ENCODE measurements at regions not wholly inside any gene's neighbourhood (a gene's known extent, or its start where the extent isn't known, plus 50 kb on each side); places are given as distances from the start of the nearest gene placed in this dataset.

DNA sequence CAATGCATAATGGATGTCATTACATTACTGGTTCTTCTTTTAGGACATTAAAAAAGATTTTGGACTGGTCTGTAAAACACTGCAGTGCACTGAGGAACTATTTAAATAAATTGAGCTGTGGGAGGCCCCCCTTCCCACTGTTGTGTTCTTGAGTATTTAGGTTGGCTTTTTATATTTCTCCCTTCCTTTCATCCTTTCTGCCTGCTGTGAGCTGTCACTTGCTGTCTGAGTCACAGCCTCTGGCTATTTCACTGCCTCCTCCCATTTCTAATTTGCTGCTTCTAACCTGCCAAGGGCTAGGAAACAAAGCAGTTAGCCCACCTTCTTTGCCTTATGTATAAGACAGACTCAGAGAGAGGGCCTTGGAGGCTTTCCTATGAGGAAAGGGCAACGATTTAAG is 89.0 kb upstream of the FNDC3B start:
- no peak for TF ChIP-seq POLR2A (IDR thresholded peaks at IDR 0.05)
- TF ChIP-seq, protein P1, sequence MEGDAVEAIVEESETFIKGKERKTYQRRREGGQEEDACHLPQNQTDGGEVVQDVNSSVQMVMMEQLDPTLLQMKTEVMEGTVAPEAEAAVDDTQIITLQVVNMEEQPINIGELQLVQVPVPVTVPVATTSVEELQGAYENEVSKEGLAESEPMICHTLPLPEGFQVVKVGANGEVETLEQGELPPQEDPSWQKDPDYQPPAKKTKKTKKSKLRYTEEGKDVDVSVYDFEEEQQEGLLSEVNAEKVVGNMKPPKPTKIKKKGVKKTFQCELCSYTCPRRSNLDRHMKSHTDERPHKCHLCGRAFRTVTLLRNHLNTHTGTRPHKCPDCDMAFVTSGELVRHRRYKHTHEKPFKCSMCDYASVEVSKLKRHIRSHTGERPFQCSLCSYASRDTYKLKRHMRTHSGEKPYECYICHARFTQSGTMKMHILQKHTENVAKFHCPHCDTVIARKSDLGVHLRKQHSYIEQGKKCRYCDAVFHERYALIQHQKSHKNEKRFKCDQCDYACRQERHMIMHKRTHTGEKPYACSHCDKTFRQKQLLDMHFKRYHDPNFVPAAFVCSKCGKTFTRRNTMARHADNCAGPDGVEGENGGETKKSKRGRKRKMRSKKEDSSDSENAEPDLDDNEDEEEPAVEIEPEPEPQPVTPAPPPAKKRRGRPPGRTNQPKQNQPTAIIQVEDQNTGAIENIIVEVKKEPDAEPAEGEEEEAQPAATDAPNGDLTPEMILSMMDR (IDR thresholded peaks at IDR 0.05): no peak
- TF ChIP-seq POLR2AphosphoS5 (IDR thresholded peaks at IDR 0.05): no peak

All from gastroesophageal sphincter (tissue), 3 donors.